PC-9 (cell line): ENCODE measurements at regions not wholly inside any gene's neighbourhood (a gene's known extent, or its start where the extent isn't known, plus 50 kb on each side); places are given as distances from the start of the nearest gene placed in this dataset.

ENCODE experiments used
- CTCF ChIP-seq: fragments of 200-600 bp; sonication (generic); conservative IDR thresholded peaks from 2 replicates; pipeline ENCODE4 v1.6.1; 2017; ENCODE audit warnings: mixed run types, antibody characterized with exemption, mild to moderate bottlenecking, moderate library complexity
- EZH2 ChIP-seq: fragments of 200-600 bp; sonication (generic); IDR thresholded peaks from 2 replicates; pipeline ENCODE4 v1.8.0; 2017; ENCODE audit warnings: antibody characterized with exemption, low read depth

- TF ChIP-seq CTCF: no peak
- no peak for TF ChIP-seq EZH2
These were observed 558.8 kb upstream of the ADAMTS16 start for GRCh38 chr5:4581289-4581688.
